HL-60 (cell line): ENCODE measurements at regions not wholly inside any gene's neighbourhood (a gene's known extent, or its start where the extent isn't known, plus 50 kb on each side); places are given as distances from the start of the nearest gene placed in this dataset.

Source experiments
- DNase-seq, 2 experiments: peaks; one replicate each; pipeline ENCODE4 v3.0.0-alpha.2; 2010 to 2020; ENCODE audit warnings: low read depth in 1 of 2, low spot score in 1 of 2
- H3K27ac ChIP-seq: fragments of 250-450 bp; sonication (Bioruptor Pico); replicated peaks from 2 replicates; pipeline ENCODE4 v1.5.1; 2020; ENCODE audit warnings: mild to moderate bottlenecking, moderate library complexity
- H3K27me3 ChIP-seq: fragments of 250-450 bp; sonication (Bioruptor Pico); 2 replicates; pipeline ENCODE4 v1.5.1; 2021; ENCODE audit warnings: mild to moderate bottlenecking, moderate library complexity; ENCODE audit not compliant: insufficient read depth, poor library complexity, severe bottlenecking
- H3K4me3 ChIP-seq: replicated peaks from 2 replicates; pipeline ENCODE4 v1.5.1; 2011; ENCODE audit warnings: mild to moderate bottlenecking, control low read depth, low read length; ENCODE audit not compliant: insufficient read depth
- CTCF ChIP-seq: IDR thresholded peaks from one replicate; pipeline ENCODE4 v1.5.1; 2011; ENCODE audit warnings: low read length, control low read depth, inconsistent platforms; ENCODE audit not compliant: insufficient read depth
- GABPA ChIP-seq: IDR thresholded peaks from 2 replicates; pipeline ENCODE4 v1.6.1; 2012; ENCODE audit warnings: low read depth
- POLR2AphosphoS5 ChIP-seq: IDR thresholded peaks from 2 replicates; pipeline ENCODE4 v1.6.1; 2012; ENCODE audit warnings: low read depth
- SPI1 ChIP-seq: IDR thresholded peaks from 2 replicates; pipeline ENCODE4 v1.6.1; 2012; ENCODE audit warnings: low read depth, mild to moderate bottlenecking, borderline replicate concordance
- TF ChIP-seq, protein P1 (sequence below): IDR thresholded peaks from 2 replicates; pipeline ENCODE4 v1.6.1; 2012; ENCODE audit warnings: low read depth; ENCODE audit not compliant: insufficient replicate concordance

- Histone ChIP-seq H3K27ac (no peak overlapping the region), H3K4me3 (no peak overlapping the region), H3K27me3 (no peaks in the 10 kb centered on the region)
- no peak for TF ChIP-seq SPI1
- TF ChIP-seq CTCF = no peak
- TF ChIP-seq POLR2AphosphoS5 = no peak
- TF ChIP-seq GABPA = no peak
- TF ChIP-seq, protein P1, sequence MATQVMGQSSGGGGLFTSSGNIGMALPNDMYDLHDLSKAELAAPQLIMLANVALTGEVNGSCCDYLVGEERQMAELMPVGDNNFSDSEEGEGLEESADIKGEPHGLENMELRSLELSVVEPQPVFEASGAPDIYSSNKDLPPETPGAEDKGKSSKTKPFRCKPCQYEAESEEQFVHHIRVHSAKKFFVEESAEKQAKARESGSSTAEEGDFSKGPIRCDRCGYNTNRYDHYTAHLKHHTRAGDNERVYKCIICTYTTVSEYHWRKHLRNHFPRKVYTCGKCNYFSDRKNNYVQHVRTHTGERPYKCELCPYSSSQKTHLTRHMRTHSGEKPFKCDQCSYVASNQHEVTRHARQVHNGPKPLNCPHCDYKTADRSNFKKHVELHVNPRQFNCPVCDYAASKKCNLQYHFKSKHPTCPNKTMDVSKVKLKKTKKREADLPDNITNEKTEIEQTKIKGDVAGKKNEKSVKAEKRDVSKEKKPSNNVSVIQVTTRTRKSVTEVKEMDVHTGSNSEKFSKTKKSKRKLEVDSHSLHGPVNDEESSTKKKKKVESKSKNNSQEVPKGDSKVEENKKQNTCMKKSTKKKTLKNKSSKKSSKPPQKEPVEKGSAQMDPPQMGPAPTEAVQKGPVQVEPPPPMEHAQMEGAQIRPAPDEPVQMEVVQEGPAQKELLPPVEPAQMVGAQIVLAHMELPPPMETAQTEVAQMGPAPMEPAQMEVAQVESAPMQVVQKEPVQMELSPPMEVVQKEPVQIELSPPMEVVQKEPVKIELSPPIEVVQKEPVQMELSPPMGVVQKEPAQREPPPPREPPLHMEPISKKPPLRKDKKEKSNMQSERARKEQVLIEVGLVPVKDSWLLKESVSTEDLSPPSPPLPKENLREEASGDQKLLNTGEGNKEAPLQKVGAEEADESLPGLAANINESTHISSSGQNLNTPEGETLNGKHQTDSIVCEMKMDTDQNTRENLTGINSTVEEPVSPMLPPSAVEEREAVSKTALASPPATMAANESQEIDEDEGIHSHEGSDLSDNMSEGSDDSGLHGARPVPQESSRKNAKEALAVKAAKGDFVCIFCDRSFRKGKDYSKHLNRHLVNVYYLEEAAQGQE = no peak
- DNase-seq = no peak
These were observed 50.1 kb upstream of the POU5F2 start for GRCh38 chr5:93791518-93791972.
